H9 (cell line): ENCODE measurements at regions not wholly inside any gene's neighbourhood (a gene's known extent, or its start where the extent isn't known, plus 50 kb on each side); places are given as distances from the start of the nearest gene placed in this dataset.

Experiments
- DNase-seq: peaks from one replicate; pipeline ENCODE4 v3.0.0-alpha.2; 2017
- H2AFZ ChIP-seq: one replicate; pipeline ENCODE4 v1.6.1; 2013; ENCODE audit warnings: mild to moderate bottlenecking, low read length, control low read depth, moderate library complexity
- H2AK5ac ChIP-seq: 2 replicates; pipeline ENCODE4 v1.6.1; 2013; ENCODE audit warnings: low read length, control low read depth, mixed read lengths; ENCODE audit not compliant: insufficient read length
- H2BK120ac ChIP-seq: one replicate; pipeline ENCODE4 v1.6.1; 2013; ENCODE audit warnings: low read depth, mild to moderate bottlenecking, low read length, control low read depth, inconsistent platforms; ENCODE audit not compliant: poor library complexity, severe bottlenecking
- H2BK12ac ChIP-seq: 2 replicates; pipeline ENCODE4 v1.6.1; 2013; ENCODE audit warnings: low read length, control low read depth, mixed read lengths, low read depth; ENCODE audit not compliant: insufficient read length
- H2BK15ac ChIP-seq: 2 replicates; pipeline ENCODE4 v1.6.1; 2013; ENCODE audit warnings: low read depth, low read length, control low read depth
- H2BK20ac ChIP-seq: one replicate; pipeline ENCODE4 v1.6.1; 2013; ENCODE audit warnings: low read depth, mild to moderate bottlenecking, low read length, control low read depth, inconsistent platforms; ENCODE audit not compliant: poor library complexity, severe bottlenecking
- H2BK5ac ChIP-seq: 2 replicates; pipeline ENCODE4 v1.6.1; 2013; ENCODE audit warnings: low read length, control low read depth, mixed read lengths; ENCODE audit not compliant: insufficient read length
- H3K14ac ChIP-seq: 2 replicates; pipeline ENCODE4 v1.6.1; 2013; ENCODE audit warnings: low read length, control low read depth; ENCODE audit not compliant: insufficient read depth
- H3K18ac ChIP-seq: 2 replicates; pipeline ENCODE4 v1.6.1; 2013; ENCODE audit warnings: low read depth, mild to moderate bottlenecking, mixed read lengths, low read length, control low read depth; ENCODE audit not compliant: insufficient read length
- H3K23ac ChIP-seq: 2 replicates; pipeline ENCODE4 v1.6.1; 2013; ENCODE audit warnings: low read length, control low read depth, mixed read lengths, low read depth; ENCODE audit not compliant: insufficient read length
- H3K23me2 ChIP-seq: 2 replicates; pipeline ENCODE4 v1.6.1; 2013; ENCODE audit warnings: low read depth, mild to moderate bottlenecking, mixed read lengths, low read length, control low read depth; ENCODE audit not compliant: insufficient read length, poor library complexity, severe bottlenecking
- H3K27ac ChIP-seq: 2 replicates; pipeline ENCODE4 v1.5.1; 2013; ENCODE audit warnings: low read length, control low read depth, mixed read lengths, low read depth; ENCODE audit not compliant: insufficient read length
- H3K27me3 ChIP-seq: 2 replicates; pipeline ENCODE4 v1.6.1; 2013; ENCODE audit warnings: low read length, control low read depth, inconsistent platforms; ENCODE audit not compliant: insufficient read depth
- H3K4ac ChIP-seq: 2 replicates; pipeline ENCODE4 v1.6.1; 2013; ENCODE audit warnings: low read depth, mild to moderate bottlenecking, control low read depth, inconsistent platforms, low read length, moderate library complexity
- H3K4me1 ChIP-seq: 2 replicates; pipeline ENCODE4 v1.6.1; 2013; ENCODE audit warnings: low read length, control low read depth, inconsistent platforms; ENCODE audit not compliant: insufficient read depth
- H3K4me2 ChIP-seq: 2 replicates; pipeline ENCODE4 v1.6.1; 2013; ENCODE audit warnings: low read length, control low read depth, mixed read lengths; ENCODE audit not compliant: insufficient read length, insufficient read depth
- H3K56ac ChIP-seq: 2 replicates; pipeline ENCODE4 v1.6.1; 2013; ENCODE audit warnings: low read depth, mild to moderate bottlenecking, mixed read lengths, low read length, control low read depth; ENCODE audit not compliant: insufficient read length
- H3K79me1 ChIP-seq: 2 replicates; pipeline ENCODE4 v1.6.1; 2013; ENCODE audit warnings: low read depth, mild to moderate bottlenecking, moderate library complexity, low read length, control low read depth, inconsistent platforms; ENCODE audit not compliant: insufficient read depth, poor library complexity, severe bottlenecking
- H3K79me2 ChIP-seq: 2 replicates; pipeline ENCODE4 v1.6.1; 2013; ENCODE audit warnings: low read length, control low read depth, inconsistent platforms; ENCODE audit not compliant: insufficient read depth
- H3K9ac ChIP-seq: 2 replicates; pipeline ENCODE4 v1.6.1; 2013; ENCODE audit warnings: low read length, control low read depth, mixed read lengths; ENCODE audit not compliant: insufficient read length; ENCODE audit errors: extremely low read depth
- H3K9me3 ChIP-seq: one replicate; pipeline ENCODE4 v1.6.1; 2013; ENCODE audit warnings: low read depth, low read length, inconsistent platforms; ENCODE audit not compliant: control insufficient read depth
- H3T11ph ChIP-seq: one replicate; pipeline ENCODE4 v1.6.1; 2013; ENCODE audit warnings: mild to moderate bottlenecking, low read length, control low read depth, inconsistent platforms
- H4K20me1 ChIP-seq: one replicate; pipeline ENCODE4 v1.6.1; 2013; ENCODE audit not compliant: control insufficient read depth, insufficient read length, insufficient read depth
- H4K5ac ChIP-seq: 2 replicates; pipeline ENCODE4 v1.6.1; 2013; ENCODE audit warnings: low read depth, mild to moderate bottlenecking, mixed read lengths, low read length, control low read depth; ENCODE audit not compliant: insufficient read length
- H4K8ac ChIP-seq: replicated peaks from 2 replicates; pipeline ENCODE4 v1.6.1; 2013; ENCODE audit warnings: low read length, control low read depth, mixed read lengths, low read depth; ENCODE audit not compliant: insufficient read length
- H4K91ac ChIP-seq: 2 replicates; pipeline ENCODE4 v1.6.1; 2013; ENCODE audit warnings: low read depth, mild to moderate bottlenecking, moderate library complexity, mixed read lengths, low read length, control low read depth; ENCODE audit not compliant: insufficient read length
- H3K27ac Mint-ChIP-seq, 3 experiments: 2 replicates in 2 of 3; 3 replicates in 1 of 3; pipeline ENCODE4 v1.8.0; 2020 to 2021; ENCODE audit warnings: mixed read lengths in 3 of 3, mild to moderate bottlenecking in 1 of 3, moderate library complexity in 1 of 3
- H3K27me3 Mint-ChIP-seq: 2 replicates; pipeline ENCODE4 v1.8.0; 2021; ENCODE audit warnings: low read depth, mild to moderate bottlenecking, moderate library complexity, mixed read lengths
- H3K36me3 Mint-ChIP-seq, 3 experiments: 2 replicates in 2 of 3; 3 replicates in 1 of 3; pipeline ENCODE4 v1.8.0; 2020 to 2021; ENCODE audit warnings: low read depth in 3 of 3, mixed read lengths in 3 of 3; ENCODE audit not compliant: insufficient read depth in 1 of 3
- H3K4me1 Mint-ChIP-seq, 2 experiments: 2 replicates each; pipeline ENCODE4 v1.8.0; 2020; ENCODE audit warnings: mixed read lengths in 2 of 2
- H3K4me3 Mint-ChIP-seq, 2 experiments: 2 replicates in 1 of 2; 3 replicates in 1 of 2; pipeline ENCODE4 v1.8.0; 2020 to 2021; ENCODE audit warnings: mild to moderate bottlenecking in 2 of 2, mixed read lengths in 2 of 2, moderate library complexity in 1 of 2
- H3K9me3 Mint-ChIP-seq, 2 experiments: 2 replicates in 1 of 2; 3 replicates in 1 of 2; pipeline ENCODE4 v1.8.0; 2020; ENCODE audit warnings: mild to moderate bottlenecking in 2 of 2, mixed read lengths in 2 of 2, moderate library complexity in 1 of 2
- WGBS: extraction: QIAGEN DNeasy Blood & Tissue Kit; methylation state at CpG from one replicate; pipeline ENCODE4 v1.1.7; 2013; ENCODE audit warnings: missing lambda C conversion rate, low lambda C conversion rate, mixed read lengths; ENCODE audit not compliant: insufficient read length; ENCODE audit errors: extremely low coverage; 5-methylcytosine and 5-hydroxymethylcytosine counted together
- TF ChIP-seq, protein P1 (sequence below): fragments of 200-600 bp; sonication (generic); conservative IDR thresholded peaks from 3 replicates; pipeline ENCODE4 v1.8.0; 2021; ENCODE audit warnings: antibody characterized with exemption, mild to moderate bottlenecking

DNA sequence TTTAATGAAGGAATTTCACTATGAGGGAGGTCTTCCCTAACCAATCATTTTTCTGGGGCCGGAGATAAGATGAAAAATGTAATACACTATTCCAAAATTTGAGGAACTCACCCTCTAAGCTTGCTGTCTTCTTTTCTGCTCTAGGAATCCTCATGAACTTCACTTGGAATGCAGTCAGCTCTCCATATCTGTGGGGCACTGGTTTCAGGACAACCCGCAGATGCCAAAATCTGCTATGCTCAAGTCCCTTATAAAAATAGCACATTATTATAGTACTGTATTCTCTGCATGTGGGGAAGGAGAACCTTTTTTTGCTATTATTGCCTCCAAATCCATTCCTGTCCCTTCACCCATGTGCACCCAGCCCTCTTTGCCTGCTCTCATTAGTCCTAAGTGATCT, 146.0 kb downstream of the ABCA8 start:
- H4K5ac ChIP-seq = no peak overlapping the region
- no peak overlapping the region for H4K8ac ChIP-seq
- Mint-ChIP-seq H3K27me3 (no peaks in the 10 kb centered on the region), H3K27ac (no peak overlapping the region), H3K4me3 (no peak overlapping the region), H3K36me3 (no peaks in the 10 kb centered on the region), H3K9me3 (peaks cover 0 to 2% of the 10 kb centered on the region in 2 experiments; a peak in 2 of 5 replicates), H3K4me1 (no peaks in the 10 kb centered on the region)
- H2BK120ac ChIP-seq = no peak overlapping the region
- no peaks in the 10 kb centered on the region for H3K23me2 ChIP-seq
- H3K79me1 ChIP-seq = no peaks in the 10 kb centered on the region
- no peak overlapping the region for H3K56ac ChIP-seq
- H3K79me2 ChIP-seq = no peaks in the 10 kb centered on the region
- H3T11ph ChIP-seq = no peak overlapping the region
- H3K4ac ChIP-seq = no peak overlapping the region
- H2BK20ac ChIP-seq = no peak overlapping the region
- H2BK15ac ChIP-seq = no peak overlapping the region
- H2AFZ ChIP-seq = no peak overlapping the region
- H2BK12ac ChIP-seq = no peak overlapping the region
- H4K91ac ChIP-seq = no peak overlapping the region
- H3K4me1 ChIP-seq = no peaks in the 10 kb centered on the region
- no peak overlapping the region for H3K14ac ChIP-seq
- no peak overlapping the region for H2BK5ac ChIP-seq
- H3K27me3 ChIP-seq = no peaks in the 10 kb centered on the region
- no peak overlapping the region for H3K27ac ChIP-seq
- H2AK5ac ChIP-seq = no peak overlapping the region
- no peaks in the 10 kb centered on the region for H4K20me1 ChIP-seq
- DNase-seq = no peak
- TF ChIP-seq, protein P1, sequence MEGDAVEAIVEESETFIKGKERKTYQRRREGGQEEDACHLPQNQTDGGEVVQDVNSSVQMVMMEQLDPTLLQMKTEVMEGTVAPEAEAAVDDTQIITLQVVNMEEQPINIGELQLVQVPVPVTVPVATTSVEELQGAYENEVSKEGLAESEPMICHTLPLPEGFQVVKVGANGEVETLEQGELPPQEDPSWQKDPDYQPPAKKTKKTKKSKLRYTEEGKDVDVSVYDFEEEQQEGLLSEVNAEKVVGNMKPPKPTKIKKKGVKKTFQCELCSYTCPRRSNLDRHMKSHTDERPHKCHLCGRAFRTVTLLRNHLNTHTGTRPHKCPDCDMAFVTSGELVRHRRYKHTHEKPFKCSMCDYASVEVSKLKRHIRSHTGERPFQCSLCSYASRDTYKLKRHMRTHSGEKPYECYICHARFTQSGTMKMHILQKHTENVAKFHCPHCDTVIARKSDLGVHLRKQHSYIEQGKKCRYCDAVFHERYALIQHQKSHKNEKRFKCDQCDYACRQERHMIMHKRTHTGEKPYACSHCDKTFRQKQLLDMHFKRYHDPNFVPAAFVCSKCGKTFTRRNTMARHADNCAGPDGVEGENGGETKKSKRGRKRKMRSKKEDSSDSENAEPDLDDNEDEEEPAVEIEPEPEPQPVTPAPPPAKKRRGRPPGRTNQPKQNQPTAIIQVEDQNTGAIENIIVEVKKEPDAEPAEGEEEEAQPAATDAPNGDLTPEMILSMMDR = no peak
- no peak overlapping the region for H3K18ac ChIP-seq
- H3K9me3 ChIP-seq = no peaks in the 10 kb centered on the region
- no CpG with 5 or more reads among the region's 2 CpGs for WGBS
- H3K23ac ChIP-seq = no peak overlapping the region
- no peak overlapping the region for H3K4me2 ChIP-seq
- no peak overlapping the region for H3K9ac ChIP-seq
